GM21390 (cell line): ENCODE measurements at regions not wholly inside any gene's neighbourhood (a gene's known extent, or its start where the extent isn't known, plus 50 kb on each side); places are given as distances from the start of the nearest gene placed in this dataset.
A peak's percentile ranks its signal among the peaks of the same experiment; 100 is the strongest.

Experiments
- ATAC-seq: cut with Tn5 transposase; IDR thresholded peaks from one replicate; pipeline ENCODE4 v1.9.1; 2021; ENCODE audit not compliant: unreplicated experiment

- ATAC-seq = no peak
Observed at GRCh38 chr3:83513677-83514076, 1445.1 kb upstream of the CADM2 start.

- ATAC-seq = no peak
Observed at GRCh38 chr3:83514130-83514914, 1444.5 kb upstream of the CADM2 start.

GRCh38 chr3:83515123-83515522, 1443.7 kb upstream of the CADM2 start:
- no peak for ATAC-seq

- peak; percentile 89 for ATAC-seq
Observed at GRCh38 chr3:83523470-83524073, 1435.2 kb upstream of the CADM2 start.

- ATAC-seq = no peak
Observed at GRCh38 chr3:83524901-83525300, 1433.9 kb upstream of the CADM2 start.

GRCh38 chr3:83559082-83559481, 1399.7 kb upstream of the CADM2 start:
- no peak for ATAC-seq

GRCh38 chr3:83567935-83568334, 1390.9 kb upstream of the CADM2 start:
- ATAC-seq = no peak

GRCh38 chr3:83581546-83581945, 1377.2 kb upstream of the CADM2 start:
- ATAC-seq = no peak

- ATAC-seq = no peak
Observed at GRCh38 chr3:83601704-83602103, 1357.1 kb upstream of the CADM2 start.

- ATAC-seq = no peak
Observed at GRCh38 chr3:83622526-83622925, 1336.3 kb upstream of the CADM2 start.

- no peak for ATAC-seq
Observed at GRCh38 chr3:83625261-83625660, 1333.5 kb upstream of the CADM2 start.

GRCh38 chr3:83628471-83628870, 1330.3 kb upstream of the CADM2 start:
- no peak for ATAC-seq

GRCh38 chr3:83632526-83632925, 1326.3 kb upstream of the CADM2 start:
- no peak for ATAC-seq

GRCh38 chr3:83633758-83634157, 1325.0 kb upstream of the CADM2 start:
- no peak for ATAC-seq

- no peak for ATAC-seq
Observed at GRCh38 chr3:83649692-83650091, 1309.1 kb upstream of the CADM2 start.

GRCh38 chr3:83655083-83655482, 1303.7 kb upstream of the CADM2 start:
- ATAC-seq = no peak

GRCh38 chr3:83662381-83662960, 1296.3 kb upstream of the CADM2 start:
- no peak for ATAC-seq

GRCh38 chr3:83670416-83670815, 1288.4 kb upstream of the CADM2 start:
- ATAC-seq = no peak

GRCh38 chr3:83683937-83684598, 1274.7 kb upstream of the CADM2 start:
- no peak for ATAC-seq

GRCh38 chr3:83706669-83707068, 1252.1 kb upstream of the CADM2 start:
- no peak for ATAC-seq

- no peak for ATAC-seq
Observed at GRCh38 chr3:83715307-83715706, 1243.5 kb upstream of the CADM2 start.

- ATAC-seq = no peak
Observed at GRCh38 chr3:83729576-83729975, 1229.2 kb upstream of the CADM2 start.
